HG03354 (cell line): ENCODE measurements at regions not wholly inside any gene's neighbourhood (a gene's known extent, or its start where the extent isn't known, plus 50 kb on each side); places are given as distances from the start of the nearest gene placed in this dataset.

ENCODE experiments used
- ATAC-seq: cut with Tn5 transposase; IDR thresholded peaks from one replicate; pipeline ENCODE4 v1.9.1; 2021; ENCODE audit warnings: mild to moderate bottlenecking; ENCODE audit not compliant: unreplicated experiment, poor library complexity, severe bottlenecking

GRCh38 chr2:217409949-217410680 is 550.3 kb upstream of the TNP1 start:
- ATAC-seq: no peak

- no peak for ATAC-seq
Observed at GRCh38 chr2:217407362-217407761, 547.5 kb upstream of the TNP1 start.

DNA sequence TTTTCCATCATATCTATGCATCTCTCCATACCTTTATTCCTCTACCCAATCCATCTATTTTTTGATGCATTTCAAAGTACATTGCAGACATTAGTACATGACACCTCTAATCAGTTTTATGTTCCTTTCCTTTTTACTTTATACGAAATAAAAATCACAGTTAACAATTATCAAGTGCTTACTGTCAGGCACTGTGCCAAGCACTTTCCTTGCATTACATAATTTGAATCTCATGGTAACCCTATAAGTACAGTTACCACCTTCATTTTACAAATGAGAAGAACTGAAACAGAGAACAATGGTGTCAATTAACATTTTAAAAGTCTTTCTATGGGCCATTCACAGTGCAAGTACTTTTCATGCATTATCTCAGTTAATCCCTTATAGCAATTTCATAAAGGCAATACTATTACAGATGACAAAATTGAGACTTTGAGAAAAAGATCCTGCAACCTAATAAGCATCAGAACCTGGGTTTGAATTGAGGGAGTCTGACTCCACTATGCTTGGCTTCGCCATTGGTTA is 544.4 kb upstream of the TNP1 start:
- ATAC-seq: no peak

DNA sequence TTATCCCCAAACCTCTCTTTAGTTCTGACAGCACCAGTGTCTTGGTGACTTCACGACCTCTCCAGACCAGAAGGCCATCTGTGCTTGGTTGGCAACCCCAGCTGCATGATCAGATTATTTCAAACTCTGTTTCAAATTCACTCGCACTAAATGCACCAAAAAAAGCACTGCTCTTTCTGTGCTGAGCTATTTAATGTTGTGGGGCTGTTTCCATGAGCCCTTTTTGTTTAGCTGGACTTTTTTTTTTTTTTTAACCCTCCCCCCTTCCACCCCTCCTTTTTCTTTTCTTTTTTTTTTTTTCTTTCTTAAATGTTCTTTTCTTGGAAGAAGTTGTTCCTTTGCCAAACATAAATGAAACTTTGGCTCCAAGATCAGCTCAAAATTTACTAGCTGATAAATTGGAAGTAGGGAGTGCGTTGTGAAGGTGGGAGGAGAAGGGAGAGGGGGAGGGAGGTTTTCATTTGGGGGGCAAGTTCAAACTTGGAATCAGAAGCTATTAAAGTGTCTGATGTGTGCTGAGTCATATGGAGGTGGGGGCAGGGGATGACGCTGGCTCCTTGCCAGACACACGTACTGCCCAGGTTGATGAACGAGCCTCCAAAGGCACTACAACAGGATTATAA is 543.0 kb upstream of the TNP1 start:
- no peak for ATAC-seq

DNA sequence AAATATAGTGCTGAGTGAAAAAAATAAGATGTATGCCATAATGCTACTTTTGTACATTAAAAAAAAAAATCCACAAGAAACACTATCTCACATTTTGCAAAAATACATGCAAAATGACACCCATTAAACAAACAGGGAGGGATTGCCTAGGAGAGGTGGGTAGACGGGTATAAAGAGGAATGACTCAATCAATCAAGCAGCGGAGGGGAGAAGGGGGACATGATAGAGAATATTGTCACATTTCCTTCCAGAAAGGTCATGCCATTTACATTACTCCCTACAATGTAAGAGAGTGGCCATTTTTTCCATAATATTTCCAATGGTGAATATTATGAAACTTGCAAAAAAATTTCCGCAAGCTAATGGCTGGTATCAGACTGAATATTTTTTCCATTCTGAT is 542.3 kb upstream of the TNP1 start:
- ATAC-seq: no peak

- ATAC-seq: no peak
Observed at GRCh38 chr2:217399291-217399690, 539.4 kb upstream of the TNP1 start.

- no peak for ATAC-seq
Observed at GRCh38 chr2:217398860-217399259, 539.0 kb upstream of the TNP1 start.

- no peak for ATAC-seq
Observed at GRCh38 chr2:217398101-217398500, 538.2 kb upstream of the TNP1 start.

GRCh38 chr2:217396586-217396985 is 536.7 kb upstream of the TNP1 start:
- no peak for ATAC-seq

- no peak for ATAC-seq
Observed at GRCh38 chr2:217396165-217396564, 536.3 kb upstream of the TNP1 start.

GRCh38 chr2:217394510-217395351 is 534.9 kb upstream of the TNP1 start:
- no peak for ATAC-seq

GRCh38 chr2:217393585-217394032 is 533.7 kb upstream of the TNP1 start:
- ATAC-seq: no peak

DNA sequence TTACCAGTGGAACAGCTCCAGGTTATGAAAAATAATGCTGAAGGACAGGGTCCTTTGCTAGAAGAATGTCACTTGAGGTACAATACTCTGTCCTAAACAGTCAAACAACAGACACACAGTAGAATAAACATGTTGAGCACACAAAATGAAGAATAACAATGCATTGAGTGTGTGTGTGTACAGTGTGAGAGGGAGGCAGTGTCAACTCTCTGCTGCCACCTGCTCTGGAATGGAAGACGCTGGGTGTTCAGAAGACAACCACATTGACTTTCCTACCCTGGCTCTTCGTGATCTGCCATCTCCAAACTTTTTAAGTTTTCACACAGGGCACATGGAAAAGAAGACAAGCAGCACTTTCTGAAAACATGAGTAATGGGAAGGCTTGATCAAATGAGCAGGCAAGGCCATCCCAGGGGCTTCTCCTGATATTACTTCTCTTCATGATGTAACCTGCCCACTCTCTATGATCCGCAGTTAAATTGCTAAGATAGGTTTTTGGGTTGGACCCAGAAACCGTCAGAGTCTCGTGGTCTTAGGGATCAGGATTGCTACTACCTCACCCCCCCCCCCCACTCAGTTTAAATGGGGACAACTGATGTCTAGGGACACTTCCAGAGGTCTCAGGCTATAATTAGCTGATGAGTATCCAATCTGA is 533.2 kb upstream of the TNP1 start:
- no peak for ATAC-seq

DNA sequence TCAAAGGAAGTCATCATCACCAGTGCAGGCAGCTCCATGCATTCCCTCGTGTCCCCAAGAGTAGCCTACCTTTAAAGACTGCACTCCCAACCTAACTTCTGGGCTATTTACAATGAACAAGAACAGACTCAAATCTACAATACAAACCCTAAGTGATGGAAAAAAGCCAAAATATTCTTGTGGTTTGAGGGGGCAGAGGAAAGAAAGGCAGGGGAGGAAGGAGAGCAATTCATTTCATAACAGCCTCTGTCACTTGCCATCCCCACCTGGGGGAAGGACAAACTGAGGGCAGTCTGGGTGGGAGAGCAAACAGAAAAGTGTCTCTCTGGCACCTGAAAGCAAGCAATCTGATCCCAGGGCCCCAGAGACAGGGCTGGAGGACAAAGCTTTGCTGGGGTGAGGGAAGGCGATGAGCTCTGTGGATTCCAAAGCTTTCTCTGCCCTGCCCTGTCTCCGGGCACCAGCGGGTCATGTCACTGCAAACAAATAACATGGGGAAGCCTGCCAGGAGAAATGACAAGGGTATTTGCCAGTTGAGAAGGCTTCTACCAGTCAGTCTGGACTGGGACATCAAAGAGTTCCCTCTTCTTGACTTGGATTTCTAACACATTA is 528.0 kb upstream of the TNP1 start:
- ATAC-seq: no peak

DNA sequence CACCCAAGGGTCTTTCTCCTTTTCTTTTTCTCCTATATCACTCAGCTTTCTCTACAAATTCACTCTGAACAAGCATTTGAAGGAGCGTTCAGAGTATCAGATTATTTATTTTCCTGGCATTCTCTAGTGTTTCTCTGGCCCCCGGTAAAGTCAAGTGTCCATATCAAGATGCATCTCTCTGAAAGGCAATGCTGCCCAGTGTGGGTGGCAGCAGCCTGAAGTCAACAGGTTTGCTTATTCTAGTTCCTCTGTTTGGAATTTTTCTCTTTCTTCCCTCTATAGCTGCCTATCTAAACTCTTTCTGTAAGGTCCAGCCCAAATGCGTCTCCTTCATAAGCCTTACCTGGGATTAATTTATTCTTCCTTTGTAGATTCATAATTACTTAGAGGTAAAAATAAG is 526.2 kb upstream of the TNP1 start:
- ATAC-seq: no peak

DNA sequence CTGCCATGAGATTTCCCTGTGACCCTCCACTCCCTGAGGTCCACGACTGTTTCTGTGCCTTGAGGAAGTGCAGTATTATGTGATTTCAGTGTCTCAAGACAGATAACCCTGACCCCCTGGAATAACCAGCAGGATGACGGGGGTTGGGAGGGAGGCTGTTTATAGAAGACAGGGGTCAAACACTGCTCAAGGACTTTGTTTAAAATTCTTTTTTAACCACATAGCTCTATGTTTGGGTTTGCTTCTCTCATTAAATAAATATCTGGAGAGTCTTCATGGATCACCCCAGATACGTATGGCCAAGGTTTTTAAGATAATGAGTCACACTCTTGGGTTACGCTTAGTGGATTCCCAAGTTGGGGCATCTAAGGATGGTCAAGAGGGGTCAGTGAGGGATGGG is 523.8 kb upstream of the TNP1 start:
- ATAC-seq: no peak

- no peak for ATAC-seq
Observed at GRCh38 chr2:217382794-217383193, 522.9 kb upstream of the TNP1 start.

DNA sequence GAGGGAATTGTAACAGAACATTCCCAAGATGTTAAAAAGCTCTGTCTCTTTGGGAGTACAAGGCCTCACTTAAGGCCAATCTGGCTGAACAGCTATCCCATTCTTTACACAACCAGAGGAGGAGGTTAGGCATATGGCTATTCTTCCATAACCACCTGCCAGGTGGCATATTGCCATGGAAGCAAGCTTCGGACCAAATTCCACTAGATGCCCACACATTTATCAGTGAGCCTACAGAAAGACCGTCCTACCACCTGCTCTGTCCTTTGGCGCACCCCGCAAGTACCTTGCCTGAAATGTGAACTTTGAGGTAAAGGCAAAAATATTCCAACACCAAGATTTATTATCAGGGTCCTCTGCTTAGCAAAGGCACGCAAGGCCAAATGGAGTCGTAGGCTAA is 519.9 kb upstream of the TNP1 start:
- no peak for ATAC-seq

DNA sequence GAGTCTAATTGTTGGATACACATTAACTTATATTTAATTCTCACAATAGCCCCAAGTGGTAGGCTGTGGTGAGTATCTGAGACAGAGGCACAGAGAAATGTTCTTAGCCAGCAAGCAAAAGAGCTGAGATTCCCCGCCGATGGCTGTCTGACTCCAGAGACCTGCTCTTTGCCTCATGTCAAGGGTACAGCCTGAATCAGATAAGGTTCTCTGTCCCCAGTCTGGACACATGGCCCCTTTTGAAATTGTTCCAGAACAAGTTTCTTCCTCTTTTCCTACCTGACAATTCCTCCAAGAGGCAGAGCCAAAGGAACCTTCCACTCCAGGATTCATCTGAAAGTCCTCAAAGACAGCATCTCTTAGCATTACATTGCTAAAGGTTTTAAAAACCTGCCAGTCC is 512.9 kb upstream of the TNP1 start:
- no peak for ATAC-seq

- ATAC-seq: no peak
Observed at GRCh38 chr2:217371781-217372213, 511.9 kb upstream of the TNP1 start.
